ENCODE measurements at regions not wholly inside any gene's neighbourhood (a gene's known extent, or its start where the extent isn't known, plus 50 kb on each side); places are given as distances from the start of the nearest gene placed in this dataset.
"Not testable (repeated sequence)": the region's sequence is repeated elsewhere in the genome, so short reads cannot be mapped to it uniquely, and the experiment has no call there.

DNA sequence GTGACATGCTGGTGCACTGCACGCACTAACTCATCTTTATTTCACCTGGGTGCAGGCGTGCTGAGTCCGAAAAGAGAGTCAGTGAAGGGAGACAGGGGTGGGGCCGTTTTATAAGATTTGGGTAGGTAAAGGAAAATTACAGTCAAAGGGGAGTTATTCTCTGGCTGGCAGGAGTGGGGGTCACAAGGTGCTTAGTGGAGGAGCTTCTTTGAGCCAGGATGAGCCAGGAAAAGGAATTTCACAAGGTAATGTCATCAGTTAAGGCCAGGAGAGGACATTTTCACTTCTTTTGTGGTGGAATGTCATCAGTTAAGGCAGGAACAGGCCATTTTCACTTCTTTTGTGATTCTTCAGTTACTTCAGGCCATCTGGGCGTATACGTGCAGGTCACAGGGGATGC, 1734.9 kb downstream of the SLITRK5 start:
- DNase-seq (ENCODE audit: extremely low read depth in 1 of 2, low read depth in 1 of 2), result not testable (repeated sequence)

DNA sequence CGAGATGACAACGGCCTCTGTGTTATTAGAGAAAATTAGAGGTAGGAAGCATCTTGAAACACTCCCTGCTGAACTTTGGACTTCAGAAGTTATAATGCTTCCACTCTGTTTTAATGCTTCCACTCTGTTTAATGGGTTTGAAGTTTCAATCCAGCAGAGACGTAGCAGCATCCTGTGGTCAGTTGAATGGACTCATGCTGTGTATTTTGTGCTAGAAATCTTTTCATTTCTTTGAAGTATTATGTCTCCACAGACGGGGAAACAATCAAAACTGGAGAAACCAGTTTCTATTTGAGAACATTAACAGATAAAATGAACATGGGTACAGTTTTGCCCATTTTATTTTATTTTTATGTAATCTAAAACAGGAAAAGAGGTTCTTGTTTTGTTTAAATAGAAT, 1736.2 kb downstream of the SLITRK5 start:
- DNase-seq (ENCODE audit: extremely low read depth in 1 of 2, low read depth in 1 of 2), result no peak

DNA sequence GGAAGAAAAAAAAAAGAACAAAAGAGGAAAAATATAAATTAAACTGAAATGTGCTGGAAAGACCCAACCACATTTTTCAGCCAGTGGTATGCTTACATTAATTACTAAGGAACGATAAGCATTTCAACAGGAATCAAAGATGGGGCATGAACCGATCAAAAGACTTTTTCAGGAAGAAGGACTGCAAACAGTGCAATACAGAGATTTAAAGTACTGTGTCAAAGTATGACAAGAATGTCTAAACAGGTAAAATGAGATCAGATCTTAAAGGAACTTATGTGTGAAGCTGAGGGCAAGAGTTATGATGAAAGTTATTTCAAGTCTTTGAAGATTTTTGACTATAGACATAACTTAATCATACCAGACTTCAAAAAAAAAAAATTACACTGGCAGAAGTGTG, 1761.8 kb downstream of the SLITRK5 start:
- DNase-seq (ENCODE audit: extremely low read depth in 1 of 2, low read depth in 1 of 2), result no peak

DNA sequence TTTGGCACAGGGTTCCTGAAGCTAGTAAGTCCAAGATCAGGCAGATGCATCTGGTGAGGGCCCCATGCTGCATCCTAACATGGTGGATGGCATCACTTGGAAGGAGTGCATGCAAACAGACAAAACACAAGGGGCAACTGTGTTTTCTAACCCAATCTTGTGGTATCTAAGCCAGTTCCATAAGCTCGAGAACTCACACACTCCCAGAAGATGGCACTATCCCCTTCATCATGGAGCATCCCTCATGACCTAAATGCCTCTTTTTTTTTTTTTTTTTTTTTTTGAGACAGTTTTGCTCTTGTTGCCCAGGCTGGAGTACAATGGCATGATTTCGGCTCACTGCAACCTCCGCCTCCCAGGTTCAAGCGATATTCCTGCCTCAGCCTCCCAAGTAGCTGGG, 1763.5 kb downstream of the SLITRK5 start:
- not testable (repeated sequence) for DNase-seq (ENCODE audit: extremely low read depth in 1 of 2, low read depth in 1 of 2)

DNA sequence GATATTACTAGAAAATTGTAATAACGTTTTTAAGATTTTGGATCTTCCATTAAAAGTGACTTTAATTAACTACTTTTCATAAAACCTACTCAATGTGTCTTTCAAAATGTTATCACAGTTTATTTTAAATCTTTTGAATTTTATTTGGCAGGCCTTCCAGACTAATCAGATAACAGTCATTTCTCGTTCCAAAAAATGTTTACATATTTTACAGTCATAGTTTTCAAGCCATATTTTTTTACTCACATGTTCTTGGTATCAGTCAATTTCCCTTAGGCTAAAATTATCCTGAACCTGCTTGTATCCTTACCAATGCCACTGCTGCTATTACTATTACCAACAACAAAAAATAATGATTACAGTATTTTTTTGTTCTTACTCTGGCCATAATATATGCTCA, 1783.5 kb downstream of the SLITRK5 start:
- DNase-seq (ENCODE audit: extremely low read depth in 1 of 2, low read depth in 1 of 2), result no peak

DNA sequence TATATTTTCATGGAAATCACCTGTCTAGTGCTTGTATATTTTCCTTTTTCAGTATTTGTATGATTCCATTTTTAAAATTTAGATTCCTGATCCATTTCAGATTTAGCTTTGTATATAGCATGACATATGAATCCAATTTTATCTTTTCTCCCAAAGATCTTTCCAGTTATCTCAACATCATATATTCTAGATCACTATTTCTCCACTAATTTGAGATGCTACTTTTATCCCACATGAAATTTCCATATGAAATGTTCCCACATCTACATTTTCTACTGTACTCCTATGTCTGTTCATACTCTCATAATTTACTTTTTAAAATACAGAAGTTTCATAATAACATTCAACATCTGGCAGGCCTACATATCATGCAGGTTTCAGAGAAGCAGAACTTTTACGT, 1784.1 kb downstream of the SLITRK5 start:
- DNase-seq (ENCODE audit: extremely low read depth in 1 of 2, low read depth in 1 of 2), result no peak

DNA sequence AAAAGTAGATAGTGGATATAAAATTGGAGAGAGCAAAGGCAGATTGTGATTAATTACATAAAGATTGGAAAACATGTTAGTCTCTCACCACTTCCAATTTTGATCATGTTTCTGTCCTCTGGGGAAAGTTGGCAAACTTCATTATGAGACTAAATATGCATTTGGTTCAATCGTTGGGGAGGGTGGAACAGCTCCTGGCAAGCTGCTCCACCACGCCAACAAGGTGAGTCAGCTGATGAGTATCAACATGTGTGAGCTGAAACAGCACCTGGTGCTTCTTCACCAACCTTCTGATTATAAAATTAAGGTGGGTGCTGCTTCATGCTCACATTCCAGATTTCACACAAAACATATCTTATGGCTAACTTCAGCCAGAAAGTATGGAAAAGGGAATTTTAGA, 1784.6 kb downstream of the SLITRK5 start:
- DNase-seq (ENCODE audit: extremely low read depth in 1 of 2, low read depth in 1 of 2), result no peak

DNA sequence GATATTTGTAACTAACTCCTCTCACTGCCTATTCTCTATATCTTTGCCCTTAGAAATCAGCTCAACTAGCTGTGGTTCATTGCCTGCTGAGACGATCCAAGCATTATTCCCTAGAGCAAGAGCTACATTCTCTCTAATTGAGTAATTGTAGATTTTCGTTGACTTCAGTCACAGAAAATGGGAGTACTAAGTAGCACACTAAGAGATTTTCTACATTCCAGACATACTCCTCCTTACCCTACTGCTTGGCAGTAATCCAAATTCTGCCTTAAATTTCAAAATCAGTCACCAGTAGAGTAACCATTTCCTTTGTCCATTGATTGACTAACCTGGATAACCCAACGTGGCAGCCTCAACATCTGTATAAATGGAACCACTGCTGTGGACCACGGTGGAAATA, 1786.8 kb downstream of the SLITRK5 start:
- no peak for DNase-seq (ENCODE audit: extremely low read depth in 1 of 2, low read depth in 1 of 2)

DNA sequence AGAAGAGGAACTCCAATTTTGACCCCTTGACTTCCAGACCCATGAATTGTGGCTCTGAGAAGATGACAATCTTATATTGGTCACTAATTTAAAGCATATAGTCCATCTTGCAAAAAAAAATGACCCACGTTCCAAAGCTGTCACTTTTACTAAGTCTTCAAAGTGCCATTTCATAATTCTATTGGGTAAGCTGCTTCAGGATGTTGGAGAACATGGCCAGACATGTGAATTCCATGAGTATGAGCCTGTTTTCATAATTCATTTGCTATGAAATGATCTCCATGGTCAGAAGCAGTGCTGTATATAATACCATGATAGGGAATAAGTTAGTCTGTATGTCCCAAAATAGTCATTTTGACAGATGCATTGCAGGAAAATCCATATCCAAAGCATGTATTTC, 1787.3 kb downstream of the SLITRK5 start:
- no peak for DNase-seq (ENCODE audit: extremely low read depth in 1 of 2, low read depth in 1 of 2)

DNA sequence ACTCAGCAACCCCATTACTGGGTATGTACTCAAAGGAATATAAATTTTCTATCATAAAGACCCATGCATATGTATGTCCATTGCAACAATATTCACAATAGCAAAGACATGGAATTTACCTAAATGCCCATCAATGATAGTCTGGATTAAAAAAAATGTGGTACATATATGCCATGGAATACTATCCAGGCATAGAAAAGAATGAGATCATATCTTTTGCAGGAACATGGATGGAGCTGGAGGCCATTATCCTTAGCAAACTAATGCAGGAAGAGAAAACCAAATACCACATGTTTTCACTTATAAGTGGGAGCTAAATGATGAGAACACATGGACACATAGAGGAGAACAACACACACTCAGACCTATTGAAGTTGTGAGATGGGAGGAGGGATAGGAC, 1789.7 kb downstream of the SLITRK5 start:
- not testable (repeated sequence) for DNase-seq (ENCODE audit: extremely low read depth in 1 of 2, low read depth in 1 of 2)

DNA sequence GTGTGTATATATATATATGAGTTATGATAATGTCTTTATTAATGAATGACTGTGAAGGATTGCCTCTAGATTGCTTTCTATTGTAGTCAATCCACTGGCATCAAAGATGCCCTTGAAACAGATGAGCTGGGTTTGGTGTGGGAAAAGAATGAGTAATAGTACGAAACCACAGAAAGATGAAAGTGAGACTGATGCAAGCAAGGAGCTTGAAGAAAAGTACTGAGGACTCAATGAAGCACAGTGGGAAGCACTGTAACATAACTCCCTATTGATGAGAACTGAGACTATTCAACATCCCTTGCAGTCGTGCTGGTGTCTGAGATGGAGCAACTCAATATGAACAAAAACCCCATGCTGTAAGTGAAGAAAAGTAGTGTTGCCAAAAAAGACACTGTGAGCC, 1794.2 kb downstream of the SLITRK5 start:
- DNase-seq (ENCODE audit: extremely low read depth in 1 of 2, low read depth in 1 of 2), result no peak

DNA sequence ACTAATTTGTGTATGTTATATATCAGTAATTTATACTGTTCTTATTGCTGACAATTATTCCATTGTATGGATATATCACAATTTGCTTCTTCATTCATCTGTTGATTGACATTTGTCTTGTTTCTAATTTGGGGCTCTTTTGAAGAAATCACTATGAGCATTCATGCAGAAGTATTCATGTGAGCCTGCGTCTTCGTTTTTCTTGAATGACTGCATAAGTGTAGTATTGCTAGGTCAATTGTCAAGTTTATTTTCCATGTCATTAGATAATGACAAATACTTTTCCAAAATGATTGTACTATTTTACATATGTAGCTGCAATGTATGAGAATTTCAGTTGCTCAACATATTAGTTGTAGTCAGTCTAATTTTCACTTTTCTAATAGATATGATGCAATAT, 1796.9 kb downstream of the SLITRK5 start:
- DNase-seq (ENCODE audit: extremely low read depth in 1 of 2, low read depth in 1 of 2), result no peak

DNA sequence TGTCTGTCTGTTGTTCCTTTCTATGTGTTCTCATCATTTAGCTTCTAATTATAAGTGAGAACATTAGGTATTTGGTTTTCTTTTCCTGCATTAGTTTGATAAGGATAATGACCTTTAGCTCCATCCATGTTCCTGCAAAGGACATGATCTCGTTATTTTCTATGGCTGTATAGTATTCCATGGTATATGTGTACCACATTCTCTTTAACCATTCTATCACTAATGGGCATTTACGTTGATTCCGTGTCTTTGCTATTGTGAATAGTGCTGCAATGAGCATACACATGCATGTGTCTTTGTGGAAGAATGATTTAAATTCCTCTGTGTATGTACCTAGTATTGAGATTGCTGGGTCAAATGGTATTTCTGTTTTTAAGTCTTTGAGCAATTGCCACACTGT, 1799.7 kb downstream of the SLITRK5 start:
- DNase-seq (ENCODE audit: extremely low read depth in 1 of 2, low read depth in 1 of 2), result no peak

DNA sequence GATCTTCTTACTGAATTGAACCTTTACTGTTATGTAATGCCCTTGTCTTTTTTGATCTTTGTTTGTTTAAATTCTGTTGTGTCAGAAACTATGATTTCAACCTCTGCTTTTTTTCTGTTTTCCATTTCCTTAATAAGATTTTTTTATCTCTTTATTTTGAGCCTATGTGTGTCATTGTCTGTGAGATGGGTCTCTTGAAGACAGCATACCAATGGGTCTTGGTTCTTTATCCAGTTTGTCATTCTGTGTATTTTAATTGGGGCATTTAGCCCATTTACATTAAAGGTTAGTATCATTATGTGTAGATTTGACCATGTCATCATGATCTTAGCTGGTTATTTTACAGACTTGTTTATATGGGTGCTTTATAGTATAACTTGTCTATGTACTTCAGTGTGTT, 1803.3 kb downstream of the SLITRK5 start:
- DNase-seq (ENCODE audit: extremely low read depth in 1 of 2, low read depth in 1 of 2), result no peak

DNA sequence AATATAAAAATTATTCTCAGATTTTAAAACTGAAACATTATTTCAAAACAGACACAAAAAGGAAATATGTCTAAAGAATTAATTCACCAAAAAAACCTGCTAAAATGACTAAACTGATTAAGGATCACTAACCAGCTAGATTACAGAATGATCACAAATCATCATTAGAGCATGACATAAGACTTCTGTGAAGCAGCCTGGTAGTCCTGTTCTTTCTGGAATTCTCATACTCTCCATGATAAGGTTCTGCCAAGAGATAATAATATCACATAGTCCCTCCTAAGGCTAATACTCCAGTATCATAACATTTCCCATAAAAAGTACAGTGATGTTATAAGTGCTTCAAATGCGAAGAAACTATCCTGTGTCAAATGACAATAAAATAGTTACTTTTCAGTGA, 1814.9 kb downstream of the SLITRK5 start:
- DNase-seq (ENCODE audit: extremely low read depth in 1 of 2, low read depth in 1 of 2), result no peak

DNA sequence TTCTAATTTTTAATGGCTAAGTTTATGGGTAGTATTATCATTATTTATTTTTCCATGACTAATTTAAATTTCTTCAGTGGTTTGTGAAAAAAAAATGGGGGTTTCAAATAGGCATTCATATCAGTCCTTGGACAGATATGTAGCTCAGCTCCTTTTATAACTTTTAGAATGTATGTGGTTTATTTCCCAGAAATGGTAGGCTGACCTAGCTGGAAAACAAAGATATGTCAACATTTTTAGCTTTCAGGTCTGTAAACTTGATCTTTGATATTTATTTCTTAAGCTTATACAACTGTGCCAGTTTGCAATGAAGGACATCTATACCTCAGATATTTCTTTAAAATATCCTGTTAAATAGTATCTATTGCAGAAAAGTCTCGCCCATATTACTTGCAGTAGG, 1815.5 kb downstream of the SLITRK5 start:
- DNase-seq (ENCODE audit: extremely low read depth in 1 of 2, low read depth in 1 of 2), result no peak

DNA sequence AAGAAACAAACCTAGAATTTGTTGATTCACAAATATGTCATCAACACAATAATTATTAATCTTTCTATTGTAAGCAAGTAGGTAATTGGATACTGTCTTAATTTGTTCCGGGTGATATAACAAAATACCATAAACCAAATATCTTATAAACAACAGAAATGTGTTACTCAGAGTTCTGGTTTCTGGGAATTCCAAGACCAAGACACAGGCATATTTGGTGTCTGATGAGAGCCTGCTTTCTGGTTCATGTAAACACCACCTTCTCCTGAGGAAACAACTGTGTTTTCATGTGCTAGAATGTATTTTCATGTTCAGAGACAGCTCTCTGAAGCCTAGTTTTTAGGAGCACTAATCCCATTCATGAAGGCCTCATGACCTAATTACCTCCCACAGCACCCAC, 1819.5 kb downstream of the SLITRK5 start:
- DNase-seq (ENCODE audit: extremely low read depth in 1 of 2, low read depth in 1 of 2), result no peak

DNA sequence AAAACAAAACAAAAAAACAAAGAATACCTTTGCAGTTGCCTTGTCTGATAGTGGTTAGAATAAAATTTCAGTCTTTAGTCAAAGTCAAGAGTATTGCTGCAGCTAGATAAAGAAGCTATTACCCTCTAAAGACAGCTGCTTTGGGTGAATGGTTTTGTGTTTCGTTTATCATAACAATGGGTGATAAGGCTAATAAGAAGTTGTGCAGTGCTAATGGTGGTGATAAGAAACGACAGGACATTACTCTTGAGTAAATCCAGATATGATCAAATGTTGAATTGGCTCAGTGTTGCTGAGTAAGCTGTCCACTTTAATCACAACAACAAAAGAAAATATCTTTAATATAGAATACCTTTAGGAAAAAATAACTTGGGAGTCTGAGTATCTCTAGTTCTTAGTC, 1825.3 kb downstream of the SLITRK5 start:
- no peak for DNase-seq (ENCODE audit: extremely low read depth in 1 of 2, low read depth in 1 of 2)

DNA sequence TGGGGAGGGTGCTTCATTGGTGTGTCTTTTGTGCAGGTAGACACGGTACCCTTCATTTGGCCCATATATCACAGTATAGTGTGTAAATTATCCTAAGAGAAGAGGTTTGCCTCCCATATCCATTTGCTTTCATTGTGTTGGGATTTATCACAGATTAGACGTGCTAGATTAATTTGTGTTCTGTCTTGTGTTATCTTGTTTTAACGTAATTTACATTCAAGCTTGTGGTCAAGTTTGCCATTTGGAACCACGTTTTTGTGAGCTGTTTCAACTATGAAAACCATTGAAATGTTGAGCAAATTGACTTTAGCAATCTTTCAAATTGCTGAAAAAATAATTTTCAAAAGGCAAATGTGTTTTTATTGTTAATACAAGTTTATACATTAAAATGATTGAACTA, 1826.5 kb downstream of the SLITRK5 start:
- DNase-seq (ENCODE audit: extremely low read depth in 1 of 2, low read depth in 1 of 2), result no peak

DNA sequence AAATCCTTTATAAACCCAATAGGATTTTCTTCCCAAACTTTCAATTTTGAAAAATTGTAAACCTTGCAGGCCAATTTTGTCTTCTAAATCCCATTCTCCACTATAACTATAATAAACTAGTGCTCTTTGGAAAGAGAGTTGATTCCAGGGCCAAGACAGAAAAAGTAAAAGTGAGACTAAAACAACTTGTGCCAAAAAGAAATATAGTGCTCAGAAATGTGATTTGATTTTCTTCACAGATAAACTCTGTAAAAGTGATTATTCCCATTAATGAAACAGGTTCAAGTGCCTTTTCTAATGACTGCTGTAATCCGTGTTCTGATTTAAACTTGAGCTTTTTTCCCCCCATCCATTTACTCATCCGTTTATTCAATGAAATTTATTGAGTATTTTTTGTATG, 1831.1 kb downstream of the SLITRK5 start:
- DNase-seq (ENCODE audit: extremely low read depth in 1 of 2, low read depth in 1 of 2), result no peak

DNA sequence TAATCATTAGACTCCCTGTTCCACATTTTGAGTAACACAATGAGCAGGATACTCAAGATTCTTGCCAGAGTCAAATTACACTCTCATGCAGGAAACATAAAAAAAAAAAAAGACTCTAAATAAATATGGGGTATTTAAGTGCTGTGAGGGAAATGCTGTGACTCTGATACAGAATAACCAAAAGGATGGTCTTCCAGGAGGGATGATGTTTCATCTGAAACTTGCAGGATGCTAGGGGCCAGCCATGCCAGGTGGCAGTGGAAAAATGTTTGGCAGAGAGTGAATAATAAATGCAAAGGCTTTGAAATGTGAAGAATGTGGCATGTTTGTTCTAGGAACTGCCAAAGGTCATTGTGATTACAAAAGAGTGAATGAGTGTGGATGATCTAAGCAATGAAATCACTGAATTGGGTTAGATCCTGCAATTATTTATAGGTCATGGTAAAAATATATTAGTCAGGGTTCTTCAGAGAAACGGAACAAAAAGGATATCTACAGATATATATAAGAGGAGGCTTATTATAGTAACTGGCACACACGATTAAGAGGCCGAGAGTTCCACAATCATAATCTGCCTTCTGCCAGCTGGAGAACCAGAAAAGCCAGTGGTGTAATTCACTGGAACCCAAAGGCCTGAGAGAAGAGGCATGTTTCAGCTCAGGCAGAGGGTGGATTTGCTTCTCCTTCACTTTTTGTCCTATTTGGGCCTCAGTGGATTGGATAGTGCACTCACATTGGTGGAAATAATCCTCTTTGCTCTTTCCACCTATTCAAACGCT, 1832.8 kb upstream of the MIR17HG start:
- DNase-seq (ENCODE audit: extremely low read depth in 1 of 2, low read depth in 1 of 2), result no peak

DNA sequence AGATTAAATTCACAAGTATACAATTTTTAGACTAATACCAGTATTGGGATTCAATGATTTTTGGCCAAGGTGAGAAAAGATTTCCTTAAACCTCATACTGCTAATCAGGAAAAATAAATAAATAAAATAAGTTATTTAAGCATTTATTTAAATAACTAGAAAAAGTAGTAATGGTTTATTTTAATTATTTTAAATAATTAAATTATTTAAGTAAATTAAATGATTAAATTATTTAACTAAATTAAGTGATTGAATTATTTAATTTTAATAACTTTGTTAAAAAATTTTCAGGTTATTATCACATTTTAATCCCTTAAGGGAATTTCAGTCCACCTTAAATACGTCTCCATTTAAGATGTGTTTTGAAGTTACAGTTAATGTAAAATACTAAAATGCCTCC, 1831.5 kb upstream of the MIR17HG start:
- DNase-seq (ENCODE audit: extremely low read depth in 1 of 2, low read depth in 1 of 2), result no peak
